Type B pancreatic cell (in vitro differentiated cells): ENCODE measurements at regions not wholly inside any gene's neighbourhood (a gene's known extent, or its start where the extent isn't known, plus 50 kb on each side); places are given as distances from the start of the nearest gene placed in this dataset.

Source experiments
- DNase-seq: peaks from one replicate; pipeline ENCODE4 v3.0.0; 2021; ENCODE audit warnings: mixed read lengths; ENCODE audit not compliant: unreplicated experiment; ENCODE audit errors: extremely low spot score
- H3K27ac Mint-ChIP-seq: 2 replicates; pipeline ENCODE4 v1.8.0; 2021; ENCODE audit warnings: mild to moderate bottlenecking, mixed read lengths
- H3K27me3 Mint-ChIP-seq: 2 replicates; pipeline ENCODE4 v1.8.0; 2021; ENCODE audit warnings: mixed read lengths
- H3K36me3 Mint-ChIP-seq: 2 replicates; pipeline ENCODE4 v1.8.0; 2021; ENCODE audit warnings: mixed read lengths
- H3K4me1 Mint-ChIP-seq: one replicate; pipeline ENCODE4 v1.8.0; 2021; ENCODE audit warnings: mixed read lengths; ENCODE audit not compliant: unreplicated experiment
- H3K4me3 Mint-ChIP-seq: 2 replicates; pipeline ENCODE4 v1.8.0; 2021; ENCODE audit warnings: mild to moderate bottlenecking, mixed read lengths
- H3K9me3 Mint-ChIP-seq: 2 replicates; pipeline ENCODE4 v1.8.0; 2021; ENCODE audit warnings: mixed read lengths
- CTCF ChIP-seq: fragments of 200-600 bp; sonication (generic); conservative IDR thresholded peaks from 2 replicates; pipeline ENCODE4 v1.5.0; 2021; ENCODE audit warnings: antibody characterized with exemption, mild to moderate bottlenecking

DNA sequence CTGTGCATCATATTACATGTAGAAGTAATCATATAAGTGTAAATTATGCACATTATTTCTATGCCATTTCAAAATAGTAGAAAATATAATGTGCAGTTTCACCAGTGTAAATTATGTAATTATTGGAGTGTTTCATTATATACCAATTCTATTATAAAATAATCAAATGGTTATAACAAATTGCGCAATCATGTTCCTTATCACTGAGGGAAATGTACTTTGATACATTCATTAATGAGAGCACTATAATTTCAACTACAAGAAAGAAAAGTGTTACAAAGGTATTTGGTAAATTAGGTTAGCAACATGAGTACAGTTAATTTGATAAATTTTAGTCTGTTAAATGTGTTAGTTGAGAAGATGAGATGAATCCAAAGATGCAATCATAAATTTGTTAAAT is 421.5 kb upstream of the CDH10 start:
- TF ChIP-seq CTCF = no peak
- Mint-ChIP-seq H3K9me3 (peaks cover 4% of the 10 kb centered on the region), H3K4me3 (no peak overlapping the region), H3K36me3 (no peaks in the 10 kb centered on the region), H3K4me1 (no peaks in the 10 kb centered on the region), H3K27me3 (no peaks in the 10 kb centered on the region), H3K27ac (no peak overlapping the region)
- no peak for DNase-seq

DNA sequence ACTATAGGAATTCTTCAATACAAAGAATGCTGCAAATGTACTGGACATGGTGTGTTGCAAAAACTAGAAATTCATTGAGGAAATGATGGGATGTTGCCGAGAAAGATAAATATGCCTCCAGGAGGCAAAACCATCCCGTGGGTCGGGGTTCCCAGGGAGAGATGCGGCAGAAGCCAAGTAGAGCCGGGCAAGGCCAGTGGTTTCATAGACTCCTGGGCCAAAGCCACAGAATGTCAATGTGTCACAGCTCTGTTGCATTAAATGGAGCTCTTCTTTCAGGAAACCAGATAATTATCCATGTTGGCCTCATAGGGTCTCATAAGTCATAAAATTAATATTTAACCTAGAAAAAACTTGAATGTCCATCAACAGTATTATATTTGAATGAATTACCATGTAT is 419.5 kb upstream of the CDH10 start:
- TF ChIP-seq CTCF = no peak
- Mint-ChIP-seq H3K9me3 (peaks cover 4% of the 10 kb centered on the region), H3K27ac (no peak overlapping the region), H3K4me3 (no peak overlapping the region), H3K36me3 (no peaks in the 10 kb centered on the region), H3K4me1 (no peaks in the 10 kb centered on the region), H3K27me3 (no peaks in the 10 kb centered on the region)
- no peak for DNase-seq

GRCh38 chr5:25060575-25060974 is 415.8 kb upstream of the CDH10 start:
- no peaks in the 10 kb centered on the region for H3K4me1 Mint-ChIP-seq
- H3K27me3 Mint-ChIP-seq = no peaks in the 10 kb centered on the region
- H3K27ac Mint-ChIP-seq = no peak overlapping the region
- no peak overlapping the region for H3K4me3 Mint-ChIP-seq
- H3K36me3 Mint-ChIP-seq = no peaks in the 10 kb centered on the region
- no peak for DNase-seq
- H3K9me3 Mint-ChIP-seq = no peaks in the 10 kb centered on the region
- TF ChIP-seq CTCF = no peak

DNA sequence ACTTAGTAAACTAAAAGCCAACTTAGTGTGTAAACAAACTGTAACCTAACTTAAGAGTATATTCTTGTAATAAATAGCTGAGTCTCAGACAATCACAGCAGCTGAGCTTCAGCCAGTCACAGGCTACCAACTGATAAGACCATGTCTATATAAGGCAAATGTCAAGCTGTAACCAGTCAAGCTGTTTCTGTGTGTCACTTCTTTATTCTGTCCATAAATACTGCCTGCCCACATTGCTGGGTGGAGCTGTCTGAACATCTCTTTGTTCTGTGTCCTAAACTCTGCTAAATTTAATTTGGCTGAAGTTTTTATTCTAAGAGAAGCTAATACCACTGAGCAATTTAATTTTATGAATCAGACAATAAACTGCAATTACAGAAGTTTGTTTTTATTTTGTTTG is 412.1 kb upstream of the CDH10 start:
- H3K36me3 Mint-ChIP-seq = no peaks in the 10 kb centered on the region
- TF ChIP-seq CTCF = no peak
- H3K4me3 Mint-ChIP-seq = no peak overlapping the region
- no peak overlapping the region for H3K27ac Mint-ChIP-seq
- H3K4me1 Mint-ChIP-seq = no peaks in the 10 kb centered on the region
- no peaks in the 10 kb centered on the region for H3K27me3 Mint-ChIP-seq
- no peaks in the 10 kb centered on the region for H3K9me3 Mint-ChIP-seq
- DNase-seq = no peak

GRCh38 chr5:25033658-25034057 is 388.9 kb upstream of the CDH10 start:
- Mint-ChIP-seq H3K36me3 (no peaks in the 10 kb centered on the region), H3K27me3 (no peaks in the 10 kb centered on the region), H3K4me3 (no peak overlapping the region), H3K9me3 (no peaks in the 10 kb centered on the region), H3K27ac (no peak overlapping the region), H3K4me1 (no peaks in the 10 kb centered on the region)
- no peak for DNase-seq
- TF ChIP-seq CTCF = no peak

GRCh38 chr5:25029004-25029403 is 384.2 kb upstream of the CDH10 start:
- no peak for TF ChIP-seq CTCF
- Mint-ChIP-seq H3K27me3 (no peaks in the 10 kb centered on the region), H3K36me3 (no peaks in the 10 kb centered on the region), H3K27ac (no peak overlapping the region), H3K4me3 (no peak overlapping the region), H3K4me1 (no peaks in the 10 kb centered on the region), H3K9me3 (peaks cover 5% of the 10 kb centered on the region)
- DNase-seq = no peak
